Hepatocyte (in vitro differentiated cells): ENCODE measurements at regions not wholly inside any gene's neighbourhood (a gene's known extent, or its start where the extent isn't known, plus 50 kb on each side); places are given as distances from the start of the nearest gene placed in this dataset.

ENCODE experiments used
- CTCF ChIP-seq: fragments of 200-600 bp; sonication (generic); IDR thresholded peaks from 2 replicates; pipeline ENCODE4 v1.5.1; 2016; ENCODE audit warnings: antibody characterized with exemption, mild to moderate bottlenecking; ENCODE audit not compliant: poor library complexity
- EZH2 ChIP-seq: fragments of 200-600 bp; sonication (generic); IDR thresholded peaks from 2 replicates; pipeline ENCODE4 v1.6.1; 2016; ENCODE audit warnings: antibody characterized with exemption, mild to moderate bottlenecking, borderline replicate concordance
- EZH2phosphoT487 ChIP-seq: fragments of 200-600 bp; sonication (generic); IDR thresholded peaks from one replicate; pipeline ENCODE4 v1.6.1; 2018; ENCODE audit warnings: antibody characterized with exemption, mild to moderate bottlenecking, low read depth, moderate library complexity; ENCODE audit not compliant: unreplicated experiment, severe bottlenecking

DNA sequence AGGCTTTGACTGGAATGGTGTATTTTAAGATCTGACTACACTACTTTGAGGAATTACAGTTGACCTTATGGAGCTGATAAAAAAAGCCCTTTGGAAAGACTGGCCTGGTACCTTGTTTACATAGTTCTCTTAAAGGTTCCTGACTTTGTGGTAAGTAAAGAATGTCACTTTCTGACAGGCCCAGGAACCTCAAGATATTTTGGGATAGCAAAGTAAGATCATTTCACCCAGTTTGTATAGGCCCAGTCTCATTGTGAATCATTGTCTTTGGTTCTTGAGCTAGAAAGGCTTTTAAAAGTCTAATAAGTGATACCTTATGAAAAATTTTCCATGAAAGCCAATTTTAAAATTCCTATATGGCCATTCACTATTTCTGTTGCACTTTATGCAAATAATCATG lies 316.3 kb upstream of the LRRTM4 start:
- TF ChIP-seq EZH2 (no peak), CTCF (no peak), EZH2phosphoT487 (no peak)
